WERI-Rb-1 (cell line): ENCODE measurements at regions not wholly inside any gene's neighbourhood (a gene's known extent, or its start where the extent isn't known, plus 50 kb on each side); places are given as distances from the start of the nearest gene placed in this dataset.

Experiments
- DNase-seq: peaks from one replicate; pipeline ENCODE4 v3.0.0-alpha.2; 2020
- H3K27ac ChIP-seq: fragments of 250-450 bp; sonication (Bioruptor Pico); 2 replicates; pipeline ENCODE4 v1.5.1; 2020; ENCODE audit warnings: mild to moderate bottlenecking, moderate library complexity
- H3K27me3 ChIP-seq: fragments of 250-450 bp; sonication (Bioruptor Pico); 2 replicates; pipeline ENCODE4 v1.5.1; 2021; ENCODE audit warnings: mild to moderate bottlenecking, low read depth, moderate library complexity; ENCODE audit not compliant: insufficient read depth, severe bottlenecking
- H3K36me3 ChIP-seq: fragments of 250-450 bp; sonication (Bioruptor Pico); 2 replicates; pipeline ENCODE4 v1.5.1; 2020; ENCODE audit warnings: mild to moderate bottlenecking, moderate library complexity
- H3K4me3 ChIP-seq: 2 replicates; pipeline ENCODE4 v1.5.1; 2011; ENCODE audit warnings: low read depth, mild to moderate bottlenecking, control low read depth, low read length
- H3K9me3 ChIP-seq: fragments of 250-450 bp; sonication (Bioruptor Pico); 2 replicates; pipeline ENCODE4 v1.5.1; 2021; ENCODE audit warnings: mild to moderate bottlenecking, moderate library complexity; ENCODE audit not compliant: severe bottlenecking
- CTCF ChIP-seq: IDR thresholded peaks from 2 replicates; pipeline ENCODE4 v1.5.1; 2011; ENCODE audit warnings: low read depth, mild to moderate bottlenecking, control low read depth, inconsistent platforms, low read length

DNA sequence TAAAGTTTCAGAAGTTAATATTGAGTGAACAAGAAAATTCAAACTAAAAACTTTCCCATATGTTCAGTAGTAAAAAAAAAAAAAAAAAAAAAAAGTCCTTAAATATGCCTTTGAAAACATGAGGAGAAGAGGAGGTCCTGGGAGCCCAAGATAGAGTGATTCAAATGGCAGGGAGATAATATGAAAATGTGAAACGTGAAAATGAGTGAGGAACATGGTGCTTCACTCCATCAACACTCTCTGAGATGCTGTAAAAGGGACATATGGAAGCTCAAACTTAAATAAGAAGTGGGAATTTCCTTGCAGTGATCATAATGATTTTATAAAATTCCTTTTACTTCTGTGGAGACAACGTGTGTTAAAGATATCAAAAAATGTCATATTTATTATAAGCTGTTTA, 423.9 kb downstream of the PABPC4L start:
- no peak for DNase-seq
- Histone ChIP-seq H3K4me3 (no peak overlapping the region), H3K9me3 (no peaks in the 10 kb centered on the region), H3K27me3 (no peaks in the 10 kb centered on the region), H3K36me3 (no peaks in the 10 kb centered on the region), H3K27ac (no peak overlapping the region)
- TF ChIP-seq CTCF: no peak

DNA sequence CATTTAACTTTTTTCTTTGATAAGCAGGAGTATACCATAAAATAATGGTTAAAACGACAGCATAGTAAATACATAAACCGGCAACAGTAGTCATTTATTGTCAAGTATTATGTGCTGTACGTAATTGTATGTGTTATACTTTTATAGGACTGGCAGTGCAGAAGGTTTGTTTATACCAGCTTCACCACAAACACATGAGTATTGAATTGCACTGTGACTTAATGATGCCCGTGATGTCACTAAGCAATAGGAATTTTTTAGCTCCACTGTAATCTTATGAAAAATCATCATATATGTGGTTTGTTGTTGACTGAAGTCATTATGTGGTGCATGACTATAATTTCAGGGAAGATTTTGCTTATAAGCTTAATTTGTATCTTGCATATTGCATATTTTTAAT, 424.6 kb downstream of the PABPC4L start:
- no peak for TF ChIP-seq CTCF
- Histone ChIP-seq H3K9me3 (no peaks in the 10 kb centered on the region), H3K36me3 (no peaks in the 10 kb centered on the region), H3K27ac (no peak overlapping the region), H3K27me3 (no peaks in the 10 kb centered on the region), H3K4me3 (no peak overlapping the region)
- no peak for DNase-seq

GRCh38 chr4:133776503-133776902, 425.1 kb downstream of the PABPC4L start:
- Histone ChIP-seq H3K9me3 (peaks cover 3% of the 10 kb centered on the region), H3K27me3 (no peaks in the 10 kb centered on the region), H3K36me3 (no peaks in the 10 kb centered on the region), H3K4me3 (no peak overlapping the region), H3K27ac (no peak overlapping the region)
- no peak for TF ChIP-seq CTCF
- DNase-seq: no peak

- Histone ChIP-seq H3K27ac (no peak overlapping the region), H3K4me3 (no peak overlapping the region), H3K36me3 (no peaks in the 10 kb centered on the region), H3K9me3 (peaks cover 3% of the 10 kb centered on the region), H3K27me3 (no peaks in the 10 kb centered on the region)
- DNase-seq: no peak
- no peak for TF ChIP-seq CTCF
Measured at GRCh38 chr4:133775881-133776280, 425.7 kb downstream of the PABPC4L start.

DNA sequence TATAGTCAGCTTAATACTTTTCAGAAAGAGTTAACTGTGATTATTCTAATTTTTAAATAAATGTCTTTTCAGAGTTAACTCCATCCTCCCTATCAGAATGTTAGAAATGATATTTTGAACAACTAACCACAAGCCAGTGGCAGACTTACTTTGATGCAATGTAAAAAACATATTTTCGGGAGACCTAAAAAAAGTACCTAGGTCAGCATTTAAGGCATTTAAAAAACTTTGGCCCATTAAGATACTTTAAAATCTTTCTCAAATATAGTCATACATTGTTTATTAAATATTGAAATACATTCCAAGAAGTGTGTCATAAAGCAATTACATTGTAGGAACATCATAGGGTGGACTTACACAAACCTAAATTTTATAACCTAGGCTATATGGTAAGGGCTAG, 426.1 kb downstream of the PABPC4L start:
- Histone ChIP-seq H3K27ac (no peak overlapping the region), H3K36me3 (no peaks in the 10 kb centered on the region), H3K4me3 (no peak overlapping the region), H3K27me3 (no peaks in the 10 kb centered on the region), H3K9me3 (peaks cover 3% of the 10 kb centered on the region)
- TF ChIP-seq CTCF: no peak
- no peak for DNase-seq

DNA sequence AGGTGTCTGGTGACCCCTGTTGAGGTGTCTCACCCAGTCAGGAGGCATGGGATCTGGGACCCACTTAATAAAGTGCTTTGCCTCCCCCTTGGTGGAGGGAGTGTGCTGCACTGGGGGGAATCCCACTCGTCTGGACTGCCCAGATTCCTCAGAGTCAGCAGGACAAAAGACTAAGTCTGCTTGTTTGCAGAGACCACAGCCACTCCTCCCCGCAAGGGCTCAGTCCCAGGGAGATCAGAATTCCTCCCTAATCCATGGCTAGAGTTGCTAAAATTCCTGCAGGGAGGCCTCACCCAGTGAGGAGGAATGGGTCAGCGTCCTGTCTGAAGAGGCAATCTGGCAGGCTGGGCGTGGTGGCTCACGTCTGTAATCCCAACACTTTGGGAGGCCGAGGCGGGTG, 442.2 kb downstream of the PABPC4L start:
- DNase-seq: no peak
- Histone ChIP-seq H3K36me3 (no peaks in the 10 kb centered on the region), H3K27ac (no peak overlapping the region), H3K9me3 (no peaks in the 10 kb centered on the region), H3K27me3 (no peaks in the 10 kb centered on the region), H3K4me3 (no peak overlapping the region)
- no peak for TF ChIP-seq CTCF
